Upper lobe of left lung (tissue), 6 donors: ENCODE measurements at regions not wholly inside any gene's neighbourhood (a gene's known extent, or its start where the extent isn't known, plus 50 kb on each side); places are given as distances from the start of the nearest gene placed in this dataset.
"Not testable (repeated sequence)": the region's sequence is repeated elsewhere in the genome, so short reads cannot be mapped to it uniquely, and the experiment has no call there.

Experiments
- ATAC-seq, 2 donors: fragments of 200-7000 bp; cut with Tn5 transposase; one replicate each; pipeline ENCODE4 v1.9.1; 2022; ENCODE audit warnings: mild to moderate bottlenecking in 2 of 2, moderate library complexity in 2 of 2; ENCODE audit not compliant: low FRiP score in 2 of 2
- DNase-seq, 2 donors: peaks; one replicate each; pipeline ENCODE4 v3.0.0-alpha.2; 2019 to 2020
- H3K27ac ChIP-seq, 4 donors: fragments of 200-600 bp; sonication (generic); one replicate each; pipeline ENCODE4 v1.5.1; 2016 to 2019
- H3K27me3 ChIP-seq, 4 donors: fragments of 200-600 bp; sonication (generic); one replicate each; pipeline ENCODE4 v1.5.1; 2017 to 2019
- H3K36me3 ChIP-seq, 4 donors: fragments of 200-600 bp; sonication (generic); one replicate each; pipeline ENCODE4 v1.5.1; 2016 to 2019
- H3K4me1 ChIP-seq, 4 donors: fragments of 200-600 bp; sonication (generic); one replicate each; pipeline ENCODE4 v1.5.1; 2018 to 2019
- H3K4me3 ChIP-seq, 4 donors: fragments of 200-600 bp; sonication (generic); one replicate each; pipeline ENCODE4 v1.5.1; 2017 to 2019; ENCODE audit warnings: mild to moderate bottlenecking in 2 of 4, moderate library complexity in 1 of 4
- H3K9me3 ChIP-seq, 4 donors: fragments of 200-600 bp; sonication (generic); one replicate each; pipeline ENCODE4 v1.5.1; 2018 to 2019
- EP300 ChIP-seq, 4 donors: sonication (generic); formaldehyde crosslinking; IDR thresholded peaks; one replicate each; pipeline ENCODE4 v1.5.1; 2017; ENCODE audit warnings: antibody characterized with exemption in 4 of 4, control low read depth in 2 of 4
- POLR2A ChIP-seq, 4 donors: fragments of 450-650 bp; IDR thresholded peaks; one replicate each; pipeline ENCODE4 v1.5.1; 2016 to 2017; ENCODE audit warnings: antibody characterized with exemption in 4 of 4, mild to moderate bottlenecking in 2 of 4
- POLR2AphosphoS5 ChIP-seq, 2 donors: sonication (generic); formaldehyde crosslinking; IDR thresholded peaks; one replicate each; pipeline ENCODE4 v1.5.1; 2017; ENCODE audit warnings: antibody characterized with exemption in 2 of 2
- WGBS, 2 donors: methylation state at CpG; one replicate each; pipeline ENCODE4 v1.1.5; 2017 to 2018; 5-methylcytosine and 5-hydroxymethylcytosine counted together
- TF ChIP-seq, protein P1 (sequence below), 6 experiments: fragments of 450-650 bp in 4 of 6; fragments of 200-600 bp in 2 of 6; sonication (generic) in 2 of 6; IDR thresholded peaks; one replicate each; pipeline ENCODE4 v1.5.1; 2016 to 2019; ENCODE audit warnings: antibody characterized with exemption in 6 of 6
- donor health status: DM: no; HTN: no; CAD: no; lungs with moderate emphysema.
- donor health status: DM: no; HTN: yes; CAD: no; lungs with severe emphysema.

- Histone ChIP-seq H3K27ac (no peak overlapping the region), H3K9me3 (peaks cover 0 to 8% (median 2%) of the 10 kb centered on the region in 4 donors), H3K4me3 (no peak overlapping the region), H3K4me1 (no peaks in the 10 kb centered on the region), H3K27me3 (no peaks in the 10 kb centered on the region), H3K36me3 (no peaks in the 10 kb centered on the region)
- DNase-seq = no peak
- ATAC-seq = no peak
- TF ChIP-seq POLR2AphosphoS5 (IDR thresholded peaks at IDR 0.05) (no peak), EP300 (IDR thresholded peaks at IDR 0.05) (no peak), POLR2A (IDR thresholded peaks at IDR 0.05) (no peak)
- TF ChIP-seq, protein P1, sequence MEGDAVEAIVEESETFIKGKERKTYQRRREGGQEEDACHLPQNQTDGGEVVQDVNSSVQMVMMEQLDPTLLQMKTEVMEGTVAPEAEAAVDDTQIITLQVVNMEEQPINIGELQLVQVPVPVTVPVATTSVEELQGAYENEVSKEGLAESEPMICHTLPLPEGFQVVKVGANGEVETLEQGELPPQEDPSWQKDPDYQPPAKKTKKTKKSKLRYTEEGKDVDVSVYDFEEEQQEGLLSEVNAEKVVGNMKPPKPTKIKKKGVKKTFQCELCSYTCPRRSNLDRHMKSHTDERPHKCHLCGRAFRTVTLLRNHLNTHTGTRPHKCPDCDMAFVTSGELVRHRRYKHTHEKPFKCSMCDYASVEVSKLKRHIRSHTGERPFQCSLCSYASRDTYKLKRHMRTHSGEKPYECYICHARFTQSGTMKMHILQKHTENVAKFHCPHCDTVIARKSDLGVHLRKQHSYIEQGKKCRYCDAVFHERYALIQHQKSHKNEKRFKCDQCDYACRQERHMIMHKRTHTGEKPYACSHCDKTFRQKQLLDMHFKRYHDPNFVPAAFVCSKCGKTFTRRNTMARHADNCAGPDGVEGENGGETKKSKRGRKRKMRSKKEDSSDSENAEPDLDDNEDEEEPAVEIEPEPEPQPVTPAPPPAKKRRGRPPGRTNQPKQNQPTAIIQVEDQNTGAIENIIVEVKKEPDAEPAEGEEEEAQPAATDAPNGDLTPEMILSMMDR (IDR thresholded peaks at IDR 0.05) = no peak
Measured at GRCh38 chr4:103853627-103854026, 133.8 kb upstream of the TACR3 start.

DNA sequence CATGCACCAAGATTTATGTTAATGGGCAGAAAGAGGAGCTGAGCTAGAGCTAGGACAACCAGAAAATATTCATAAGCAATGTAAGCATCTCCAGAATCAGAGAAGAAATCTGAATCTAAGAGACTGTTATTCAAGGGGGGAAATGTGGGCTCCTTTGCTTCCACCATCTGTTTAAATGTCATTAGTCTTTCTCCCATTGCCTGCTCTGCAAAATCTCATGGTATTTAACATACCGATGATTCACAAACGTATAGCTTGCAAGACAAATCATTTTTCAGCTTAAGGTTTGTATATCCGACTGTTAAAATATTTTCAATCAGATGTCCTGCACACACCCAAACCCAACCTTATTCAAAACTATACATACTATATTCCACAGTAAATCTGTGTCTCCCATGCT, 133.4 kb upstream of the TACR3 start:
- H3K4me3 ChIP-seq = no peak overlapping the region

GRCh38 chr4:103845075-103845474, 125.3 kb upstream of the TACR3 start:
- TF ChIP-seq POLR2A (IDR thresholded peaks at IDR 0.05) (no peak), EP300 (IDR thresholded peaks at IDR 0.05) (no peak), POLR2AphosphoS5 (IDR thresholded peaks at IDR 0.05) (no peak)
- TF ChIP-seq, protein P1 (IDR thresholded peaks at IDR 0.05) = no peak
- H3K36me3 ChIP-seq = no peaks in the 10 kb centered on the region
- no peak overlapping the region for H3K4me3 ChIP-seq
- H3K9me3 ChIP-seq = peaks cover 0 to 14% (median 3%) of the 10 kb centered on the region in 4 donors
- H3K27me3 ChIP-seq = no peaks in the 10 kb centered on the region
- no peak overlapping the region for H3K27ac ChIP-seq
- DNase-seq (no peak), ATAC-seq (no peak)
- H3K4me1 ChIP-seq = no peaks in the 10 kb centered on the region

More for the DNA sequence above, 133.4 kb upstream of the TACR3 start:
- Histone ChIP-seq H3K9me3 (peaks cover 0 to 11% (median 3%) of the 10 kb centered on the region in 4 donors), H3K4me1 (no peaks in the 10 kb centered on the region), H3K27ac (no peak overlapping the region), H3K36me3 (no peaks in the 10 kb centered on the region), H3K27me3 (no peaks in the 10 kb centered on the region)
- no peak for DNase-seq
- TF ChIP-seq, protein P1 (IDR thresholded peaks at IDR 0.05) = no peak
- TF ChIP-seq POLR2AphosphoS5 (IDR thresholded peaks at IDR 0.05) (no peak), POLR2A (IDR thresholded peaks at IDR 0.05) (no peak), EP300 (IDR thresholded peaks at IDR 0.05) (no peak)
- 85 to 91% methylated on average over 3 of the region's 3 CpGs for WGBS, 2 donors
- ATAC-seq = no peak

GRCh38 chr4:103842637-103843239, 123.0 kb upstream of the TACR3 start:
- Histone ChIP-seq H3K36me3 (no peaks in the 10 kb centered on the region), H3K9me3 (no peaks in the 10 kb centered on the region), H3K4me1 (no peaks in the 10 kb centered on the region), H3K4me3 (no peak overlapping the region), H3K27ac (no peak overlapping the region), H3K27me3 (no peaks in the 10 kb centered on the region)
- ATAC-seq (no peak), DNase-seq (no peak)
- WGBS, 2 donors = 71 to 74% methylated on average over 5 of the region's 5 CpGs
- TF ChIP-seq POLR2AphosphoS5 (IDR thresholded peaks at IDR 0.05) (no peak), POLR2A (IDR thresholded peaks at IDR 0.05) (no peak), EP300 (IDR thresholded peaks at IDR 0.05) (no peak)
- TF ChIP-seq, protein P1 (IDR thresholded peaks at IDR 0.05) = no peak

- Histone ChIP-seq H3K9me3 (no peaks in the 10 kb centered on the region), H3K27ac (no peak overlapping the region), H3K4me3 (no peak overlapping the region), H3K4me1 (no peaks in the 10 kb centered on the region), H3K27me3 (no peaks in the 10 kb centered on the region), H3K36me3 (no peaks in the 10 kb centered on the region)
- TF ChIP-seq, protein P1 (IDR thresholded peaks at IDR 0.05) = no peak
- TF ChIP-seq EP300 (IDR thresholded peaks at IDR 0.05) (no peak), POLR2AphosphoS5 (IDR thresholded peaks at IDR 0.05) (no peak)
- WGBS, 2 donors = 62 to 78% methylated on average over 1 of the region's 1 CpG
- no peak for ATAC-seq
- DNase-seq = no peak
Measured at GRCh38 chr4:103842076-103842475, 122.3 kb upstream of the TACR3 start.

DNA sequence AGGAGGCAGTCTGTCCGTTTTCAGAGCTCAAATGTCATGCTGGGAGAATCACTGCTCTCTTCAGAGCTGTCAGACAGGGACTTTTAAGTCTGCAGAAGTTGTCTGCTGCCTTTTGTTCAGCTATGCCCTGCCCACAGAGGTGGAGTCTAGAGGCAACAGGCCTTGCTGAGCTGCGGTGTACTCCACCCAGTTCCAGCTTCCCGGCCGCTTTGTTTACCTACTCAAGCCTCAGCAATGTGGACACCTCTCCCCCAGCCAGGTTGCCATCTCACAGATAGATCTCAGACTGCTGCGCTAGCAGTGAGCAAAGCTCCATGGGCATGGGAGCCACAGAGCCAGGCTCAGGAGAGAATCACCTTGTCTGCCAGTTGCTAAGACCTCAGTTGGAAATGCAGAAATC, 90.5 kb upstream of the TACR3 start:
- not testable (repeated sequence) for H3K36me3 ChIP-seq, H3K9me3 ChIP-seq, H3K27ac ChIP-seq, ATAC-seq, H3K4me3 ChIP-seq, H3K27me3 ChIP-seq, H3K4me1 ChIP-seq, DNase-seq
- WGBS, 2 donors = 52 to 62% methylated on average over 2 to 5 of the region's 5 CpGs
